BJ (cell line): ENCODE measurements at regions not wholly inside any gene's neighbourhood (a gene's known extent, or its start where the extent isn't known, plus 50 kb on each side); places are given as distances from the start of the nearest gene placed in this dataset.

Source experiments
- CTCF ChIA-PET: fragments of 350-600 bp; formaldehyde crosslinking; extraction: SDS; loops from one replicate; lab custom pipeline; 2021; ENCODE audit warnings: antibody characterized with exemption, inconsistent platforms; lab: Yijun Ruan, JAX
- POLR2A ChIA-PET: fragments of 300-600 bp; sonication (Branson Sonifier 250); formaldehyde crosslinking; extraction: SDS; loops from one replicate; lab custom pipeline; 2021; ENCODE audit warnings: antibody characterized with exemption; lab: Charles Lee
- DNase-seq: peaks from one replicate; pipeline ENCODE4 v3.0.0-alpha.2; 2011; ENCODE audit warnings: low read depth
- H3K27me3 ChIP-seq: 2 replicates; pipeline ENCODE4 v1.6.0; 2011; ENCODE audit warnings: low read length; ENCODE audit not compliant: control insufficient read depth, insufficient read depth
- H3K36me3 ChIP-seq: 2 replicates; pipeline ENCODE4 v1.5.1; 2011; ENCODE audit warnings: low read length; ENCODE audit not compliant: control insufficient read depth, insufficient read depth
- H3K4me3 ChIP-seq: 2 replicates; pipeline ENCODE4 v1.5.1; 2011; ENCODE audit warnings: low read depth, mild to moderate bottlenecking, control low read depth, low read length
- TF ChIP-seq, protein P1 (sequence below): IDR thresholded peaks from 2 replicates; pipeline ENCODE4 v1.5.1; 2011; ENCODE audit warnings: low read depth, mild to moderate bottlenecking, control low read depth, inconsistent platforms, low read length, moderate library complexity; ENCODE audit not compliant: insufficient read depth

DNA sequence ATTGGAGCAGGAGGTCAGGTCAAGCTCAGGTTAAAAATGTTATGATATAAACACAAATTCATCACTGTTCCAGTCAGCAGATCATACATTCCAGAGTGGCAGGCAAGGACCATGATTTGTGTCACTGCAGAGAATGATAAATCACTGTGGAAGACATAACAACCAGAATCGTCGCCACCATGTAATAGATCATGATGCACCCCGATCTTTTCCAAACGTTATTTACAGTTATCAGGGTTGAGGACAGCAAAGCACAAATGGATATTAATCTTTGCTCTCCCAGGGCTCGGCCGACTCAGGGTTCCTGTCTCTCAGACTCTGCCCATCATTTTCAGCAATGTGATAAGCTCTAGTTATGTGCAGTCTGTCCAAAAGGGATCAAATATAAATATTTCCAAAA is 122.7 kb downstream of the ZBTB18 start:
- H3K36me3 ChIP-seq = no peaks in the 10 kb centered on the region
- POLR2A ChIA-PET = no interaction called here
- CTCF ChIA-PET = no interaction called here
- no peak for DNase-seq
- no peaks in the 10 kb centered on the region for H3K27me3 ChIP-seq
- no peak overlapping the region for H3K4me3 ChIP-seq
- TF ChIP-seq, protein P1, sequence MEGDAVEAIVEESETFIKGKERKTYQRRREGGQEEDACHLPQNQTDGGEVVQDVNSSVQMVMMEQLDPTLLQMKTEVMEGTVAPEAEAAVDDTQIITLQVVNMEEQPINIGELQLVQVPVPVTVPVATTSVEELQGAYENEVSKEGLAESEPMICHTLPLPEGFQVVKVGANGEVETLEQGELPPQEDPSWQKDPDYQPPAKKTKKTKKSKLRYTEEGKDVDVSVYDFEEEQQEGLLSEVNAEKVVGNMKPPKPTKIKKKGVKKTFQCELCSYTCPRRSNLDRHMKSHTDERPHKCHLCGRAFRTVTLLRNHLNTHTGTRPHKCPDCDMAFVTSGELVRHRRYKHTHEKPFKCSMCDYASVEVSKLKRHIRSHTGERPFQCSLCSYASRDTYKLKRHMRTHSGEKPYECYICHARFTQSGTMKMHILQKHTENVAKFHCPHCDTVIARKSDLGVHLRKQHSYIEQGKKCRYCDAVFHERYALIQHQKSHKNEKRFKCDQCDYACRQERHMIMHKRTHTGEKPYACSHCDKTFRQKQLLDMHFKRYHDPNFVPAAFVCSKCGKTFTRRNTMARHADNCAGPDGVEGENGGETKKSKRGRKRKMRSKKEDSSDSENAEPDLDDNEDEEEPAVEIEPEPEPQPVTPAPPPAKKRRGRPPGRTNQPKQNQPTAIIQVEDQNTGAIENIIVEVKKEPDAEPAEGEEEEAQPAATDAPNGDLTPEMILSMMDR = no peak

DNA sequence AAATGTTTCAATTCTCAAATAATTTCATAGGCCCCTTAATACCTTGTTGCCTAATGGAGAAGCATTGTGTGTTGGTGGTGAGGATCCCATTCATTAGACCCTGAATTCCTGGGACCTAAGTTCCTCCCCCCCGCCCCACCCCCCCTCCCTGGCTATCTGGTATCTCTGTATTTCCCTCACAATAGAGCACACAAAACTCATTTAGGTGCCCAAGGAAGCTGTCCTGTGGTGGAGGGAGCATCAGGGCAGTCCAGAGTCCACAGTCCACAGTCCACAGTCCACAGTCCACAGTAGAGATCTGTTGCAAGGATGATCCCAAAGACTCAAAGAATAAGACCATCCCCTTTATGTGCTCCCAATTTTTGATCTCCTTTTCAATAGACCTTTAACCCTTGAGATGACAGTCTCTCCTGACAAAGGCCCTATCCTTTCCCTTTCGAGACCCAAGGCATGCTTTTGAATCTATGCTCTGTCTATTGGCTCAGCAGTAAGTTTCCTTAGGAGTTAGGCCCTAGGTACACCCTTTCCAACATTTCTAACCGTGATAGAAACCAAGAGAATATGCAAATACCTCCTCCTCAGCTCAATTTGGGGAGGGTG is 123.9 kb downstream of the ZBTB18 start:
- ChIA-PET CTCF (no interaction called here), POLR2A (no interaction called here)
- no peaks in the 10 kb centered on the region for H3K36me3 ChIP-seq
- no peak overlapping the region for H3K4me3 ChIP-seq
- H3K27me3 ChIP-seq = no peaks in the 10 kb centered on the region
- TF ChIP-seq, protein P1 = no peak
- no peak for DNase-seq

DNA sequence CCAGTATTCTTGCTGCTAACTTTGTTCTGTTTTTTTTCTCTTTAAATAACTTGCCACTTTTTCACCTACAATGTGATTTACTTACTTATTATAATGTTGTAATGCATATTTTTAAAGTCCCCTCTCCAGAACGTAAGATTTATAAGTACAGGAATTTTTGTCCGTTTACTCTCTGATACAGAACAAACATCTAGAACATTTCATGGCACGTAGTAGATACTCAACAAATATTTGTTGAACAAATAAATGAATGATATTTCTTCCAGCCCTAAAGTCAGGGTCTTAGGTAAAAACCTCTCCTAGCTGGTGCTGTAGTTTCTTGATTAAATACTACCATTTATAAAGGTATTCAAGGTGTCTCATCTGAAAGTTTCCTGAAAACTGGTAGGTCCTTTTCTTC is 125.1 kb downstream of the ZBTB18 start:
- ChIA-PET CTCF (no interaction called here), POLR2A (no interaction called here)
- H3K36me3 ChIP-seq = no peaks in the 10 kb centered on the region
- DNase-seq = no peak
- no peak overlapping the region for H3K4me3 ChIP-seq
- no peaks in the 10 kb centered on the region for H3K27me3 ChIP-seq
- TF ChIP-seq, protein P1 = no peak

DNA sequence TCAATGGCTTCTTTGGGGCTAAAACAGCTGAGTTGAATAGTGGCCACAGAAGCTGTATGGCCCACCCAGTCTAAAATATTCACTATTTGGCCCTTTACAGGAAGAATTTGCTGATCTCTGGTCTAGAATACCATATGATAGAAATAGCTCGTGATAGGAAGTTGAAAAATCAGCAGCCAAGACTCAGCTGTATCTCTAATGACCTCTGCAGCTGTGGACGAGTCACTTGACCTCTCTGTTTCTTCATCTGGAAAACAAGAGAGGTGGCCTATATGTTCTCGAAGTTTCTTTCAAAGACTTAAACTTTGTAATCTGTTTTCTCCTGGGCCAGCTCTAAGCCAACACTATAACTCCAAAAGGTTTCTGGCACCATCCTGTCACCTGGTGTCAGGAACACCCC is 129.2 kb downstream of the ZBTB18 start:
- no peak for DNase-seq
- no peaks in the 10 kb centered on the region for H3K36me3 ChIP-seq

DNA sequence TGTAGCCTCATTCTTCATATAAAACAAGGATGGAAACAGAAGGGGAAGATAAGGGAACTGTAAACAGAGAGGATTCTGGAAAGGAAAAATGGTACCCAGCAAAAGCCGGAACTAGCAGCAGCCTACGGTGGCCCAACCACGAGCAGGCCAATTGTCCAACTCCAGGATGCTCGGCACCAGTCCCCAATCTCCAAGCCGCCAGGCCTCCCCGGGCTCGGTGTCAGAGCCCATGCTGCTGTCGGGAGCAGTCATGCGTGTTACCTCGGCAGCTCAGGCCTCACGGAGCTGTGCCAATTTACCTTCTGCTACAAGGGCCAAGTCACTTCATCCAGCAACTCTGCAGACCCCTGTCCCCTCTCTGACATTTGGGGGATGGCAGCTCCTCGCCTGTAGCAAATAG is 130.8 kb downstream of the ZBTB18 start:
- no peak for DNase-seq
- H3K4me3 ChIP-seq = no peak overlapping the region
- ChIA-PET POLR2A (no interaction called here), CTCF (no interaction called here)
- H3K27me3 ChIP-seq = no peaks in the 10 kb centered on the region
- H3K36me3 ChIP-seq = no peaks in the 10 kb centered on the region
- TF ChIP-seq, protein P1 = no peak

More for the DNA sequence above, 129.2 kb downstream of the ZBTB18 start:
- ChIA-PET CTCF (no interaction called here), POLR2A (no interaction called here)
- TF ChIP-seq, protein P1 = no peak
- Histone ChIP-seq H3K27me3 (no peaks in the 10 kb centered on the region), H3K4me3 (no peak overlapping the region)
